ENCODE measurements at regions not wholly inside any gene's neighbourhood (a gene's known extent, or its start where the extent isn't known, plus 50 kb on each side); places are given as distances from the start of the nearest gene placed in this dataset.

DNA sequence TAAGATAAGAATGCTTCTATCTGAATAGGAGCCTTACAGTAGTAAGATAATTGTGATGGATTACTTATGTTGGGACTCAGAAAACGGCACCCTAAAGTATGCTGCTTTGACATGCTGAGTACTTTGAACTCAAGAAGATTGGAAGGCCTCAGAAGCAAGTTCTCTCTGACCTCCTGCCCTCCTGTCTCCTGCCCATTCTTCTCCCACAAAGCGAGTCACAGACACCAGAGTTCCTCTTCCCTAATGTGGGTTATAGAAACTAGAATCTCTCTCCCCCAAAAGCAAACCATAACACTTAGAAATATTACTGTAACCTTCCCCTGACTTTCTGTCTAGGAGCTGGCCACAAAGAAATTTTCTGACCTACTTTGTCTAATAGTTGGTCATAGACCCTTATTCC lies 76.5 kb downstream of the DDIT4L start:
- ChIA-PET CTCF (interaction anchor here (0.7 to 1.6 kb wide), 3 partner anchors 17 to 22 kb away, joined by 4 to 7 read pairs (median 5); no protein-coding TSS in a partner anchor), POLR2A (no interaction called here)
- no peaks in the 10 kb centered on the region for H3K27me3 Mint-ChIP-seq (ENCODE audit: insufficient read depth, unreplicated experiment)
- no peaks in the 10 kb centered on the region for H3K4me1 Mint-ChIP-seq (ENCODE audit: insufficient read depth, unreplicated experiment)
- BruUV-seq (replicated peaks), result no TSS peak
- no peaks in the 10 kb centered on the region for H3K9me3 Mint-ChIP-seq (ENCODE audit: unreplicated experiment)
- TF ChIP-seq, protein P1, sequence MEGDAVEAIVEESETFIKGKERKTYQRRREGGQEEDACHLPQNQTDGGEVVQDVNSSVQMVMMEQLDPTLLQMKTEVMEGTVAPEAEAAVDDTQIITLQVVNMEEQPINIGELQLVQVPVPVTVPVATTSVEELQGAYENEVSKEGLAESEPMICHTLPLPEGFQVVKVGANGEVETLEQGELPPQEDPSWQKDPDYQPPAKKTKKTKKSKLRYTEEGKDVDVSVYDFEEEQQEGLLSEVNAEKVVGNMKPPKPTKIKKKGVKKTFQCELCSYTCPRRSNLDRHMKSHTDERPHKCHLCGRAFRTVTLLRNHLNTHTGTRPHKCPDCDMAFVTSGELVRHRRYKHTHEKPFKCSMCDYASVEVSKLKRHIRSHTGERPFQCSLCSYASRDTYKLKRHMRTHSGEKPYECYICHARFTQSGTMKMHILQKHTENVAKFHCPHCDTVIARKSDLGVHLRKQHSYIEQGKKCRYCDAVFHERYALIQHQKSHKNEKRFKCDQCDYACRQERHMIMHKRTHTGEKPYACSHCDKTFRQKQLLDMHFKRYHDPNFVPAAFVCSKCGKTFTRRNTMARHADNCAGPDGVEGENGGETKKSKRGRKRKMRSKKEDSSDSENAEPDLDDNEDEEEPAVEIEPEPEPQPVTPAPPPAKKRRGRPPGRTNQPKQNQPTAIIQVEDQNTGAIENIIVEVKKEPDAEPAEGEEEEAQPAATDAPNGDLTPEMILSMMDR (IDR thresholded peaks at IDR 0.05; ENCODE audit: unreplicated experiment), result no peak
- H3K27ac Mint-ChIP-seq (ENCODE audit: low read depth, unreplicated experiment), result no peak overlapping the region
- intact Hi-C loops (cut with micrococcal nuclease), result no loop called here
- no peaks in the 10 kb centered on the region for H3K36me3 Mint-ChIP-seq (ENCODE audit: insufficient read depth, unreplicated experiment)
- no peak for DNase-seq (ENCODE audit: unreplicated experiment)
- H3K4me3 Mint-ChIP-seq (ENCODE audit: unreplicated experiment), result no peak overlapping the region

DNA sequence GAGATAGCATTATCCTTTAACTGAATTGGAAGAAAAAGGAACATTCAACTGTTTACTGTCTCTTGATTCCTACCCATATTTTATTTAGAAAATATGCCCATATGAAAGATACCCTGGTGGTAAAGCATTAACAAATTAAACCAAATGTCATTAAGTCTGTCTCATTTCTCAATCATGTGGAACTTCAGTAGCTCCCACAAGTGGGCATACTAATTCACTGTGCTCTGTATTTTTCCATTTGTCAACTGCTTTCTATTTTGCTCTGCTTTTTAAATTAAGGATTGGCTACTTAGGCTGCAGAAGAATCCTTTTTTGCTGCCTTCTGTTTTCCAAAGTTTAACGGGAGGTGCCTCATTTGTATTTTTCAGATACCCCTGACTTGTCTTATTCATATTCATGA lies 77.2 kb downstream of the DDIT4L start:
- TF ChIP-seq, protein P1 (IDR thresholded peaks at IDR 0.05; ENCODE audit: unreplicated experiment), result no peak
- Mint-ChIP-seq H3K9me3 (ENCODE audit: unreplicated experiment) (no peaks in the 10 kb centered on the region), H3K27ac (ENCODE audit: low read depth, unreplicated experiment) (no peak overlapping the region), H3K36me3 (ENCODE audit: insufficient read depth, unreplicated experiment) (no peaks in the 10 kb centered on the region), H3K4me1 (ENCODE audit: insufficient read depth, unreplicated experiment) (no peaks in the 10 kb centered on the region), H3K4me3 (ENCODE audit: unreplicated experiment) (no peak overlapping the region), H3K27me3 (ENCODE audit: insufficient read depth, unreplicated experiment) (no peaks in the 10 kb centered on the region)
- DNase-seq (ENCODE audit: unreplicated experiment), result no peak
- ChIA-PET CTCF (interaction anchor here (1.2 kb wide), 1 partner anchor 20 kb away, joined by 4 read pairs; no protein-coding TSS in a partner anchor), POLR2A (no interaction called here)
- BruUV-seq (replicated peaks), result no TSS peak
- intact Hi-C loops (cut with micrococcal nuclease), result no loop called here

DNA sequence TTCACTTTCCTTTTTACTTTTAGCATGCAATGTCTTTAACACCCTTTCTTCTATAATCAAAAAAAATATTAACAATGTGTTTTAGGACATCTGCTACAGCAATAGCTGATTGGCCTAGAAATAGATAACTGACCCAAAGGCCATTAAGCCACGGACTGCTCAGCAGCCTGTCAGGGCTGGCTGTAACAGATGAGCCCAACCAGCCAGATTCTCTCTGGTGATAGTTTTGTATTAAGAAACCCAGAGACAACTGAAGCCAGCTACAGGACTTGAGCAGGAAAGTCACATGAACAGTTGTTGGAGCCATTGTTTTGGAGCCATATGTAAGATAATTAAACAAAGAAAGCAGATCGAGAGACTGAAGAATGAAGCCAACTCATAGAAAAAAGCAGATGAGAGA lies 80.3 kb downstream of the DDIT4L start:
- TF ChIP-seq, protein P1 (IDR thresholded peaks at IDR 0.05; ENCODE audit: unreplicated experiment), result no peak
- CTCF ChIA-PET, result interaction anchor here (2.1 kb wide), 1 partner anchor 16 kb away, joined by 5 read pairs; no protein-coding TSS in a partner anchor
- H3K4me1 Mint-ChIP-seq (ENCODE audit: insufficient read depth, unreplicated experiment), result no peaks in the 10 kb centered on the region
- no peaks in the 10 kb centered on the region for H3K36me3 Mint-ChIP-seq (ENCODE audit: insufficient read depth, unreplicated experiment)
- BruUV-seq (replicated peaks), result no TSS peak
- H3K9me3 Mint-ChIP-seq (ENCODE audit: unreplicated experiment), result no peaks in the 10 kb centered on the region
- intact Hi-C loops (cut with micrococcal nuclease), result no loop called here
- H3K27me3 Mint-ChIP-seq (ENCODE audit: insufficient read depth, unreplicated experiment), result no peaks in the 10 kb centered on the region
- no peak for DNase-seq (ENCODE audit: unreplicated experiment)
- H3K4me3 Mint-ChIP-seq (ENCODE audit: unreplicated experiment), result no peak overlapping the region
- no peak overlapping the region for H3K27ac Mint-ChIP-seq (ENCODE audit: low read depth, unreplicated experiment)
- POLR2A ChIA-PET, result no interaction called here

DNA sequence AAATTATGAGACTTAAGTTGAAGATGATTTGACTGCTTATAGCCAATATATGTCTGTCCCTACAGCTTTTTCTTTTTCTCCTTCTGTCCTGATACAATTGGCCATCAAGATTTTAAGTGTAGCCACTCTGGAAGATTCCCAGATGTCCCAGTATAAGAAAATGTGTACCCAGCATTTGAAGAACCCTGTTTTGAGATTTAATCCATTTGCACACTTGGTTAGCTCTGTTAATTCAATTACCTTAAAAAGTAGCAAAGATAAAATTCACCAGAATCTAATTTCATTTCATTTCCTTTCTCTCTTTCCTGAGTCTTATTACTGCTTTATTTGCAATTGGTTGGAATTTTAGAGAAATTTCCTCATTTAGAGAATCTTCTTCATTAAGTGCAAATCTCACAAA lies 81.4 kb downstream of the DDIT4L start:
- Mint-ChIP-seq H3K27me3 (ENCODE audit: insufficient read depth, unreplicated experiment) (no peaks in the 10 kb centered on the region), H3K36me3 (ENCODE audit: insufficient read depth, unreplicated experiment) (no peaks in the 10 kb centered on the region), H3K4me3 (ENCODE audit: unreplicated experiment) (no peak overlapping the region), H3K27ac (ENCODE audit: low read depth, unreplicated experiment) (no peak overlapping the region), H3K4me1 (ENCODE audit: insufficient read depth, unreplicated experiment) (no peaks in the 10 kb centered on the region), H3K9me3 (ENCODE audit: unreplicated experiment) (no peaks in the 10 kb centered on the region)
- POLR2A ChIA-PET, result no interaction called here
- no TSS peak for BruUV-seq (replicated peaks)
- TF ChIP-seq, protein P1 (IDR thresholded peaks at IDR 0.05; ENCODE audit: unreplicated experiment), result no peak
- CTCF ChIA-PET, result interaction anchor here (0.6 to 2.1 kb wide), 2 partner anchors 15 to 17 kb away, joined by 4 to 5 read pairs; no protein-coding TSS in a partner anchor
- intact Hi-C loops (cut with micrococcal nuclease), result no loop called here
- no peak for DNase-seq (ENCODE audit: unreplicated experiment)
